Breast epithelium (tissue), 4 donors: ENCODE measurements at regions not wholly inside any gene's neighbourhood (a gene's known extent, or its start where the extent isn't known, plus 50 kb on each side); places are given as distances from the start of the nearest gene placed in this dataset.
A peak's percentile ranks its signal among the peaks of the same experiment; 100 is the strongest.

ENCODE experiments used
- DNase-seq, 2 donors: peaks; one replicate each; pipeline ENCODE4 v3.0.0-alpha.2; 2019; ENCODE audit warnings: low spot score in 2 of 2
- H3K27ac ChIP-seq, 2 donors: fragments of 200-600 bp; sonication (generic) in 1 of 2; one replicate each; pipeline ENCODE4 v1.5.1; 2016 to 2019; ENCODE audit warnings: mild to moderate bottlenecking in 1 of 2
- H3K27me3 ChIP-seq, 2 donors: fragments of 200-600 bp; sonication (generic) in 1 of 2; one replicate each; pipeline versions ENCODE4 v1.5.1 to v1.6.0; 2017 to 2019; ENCODE audit warnings: control low read depth in 1 of 2, mild to moderate bottlenecking in 1 of 2
- H3K36me3 ChIP-seq: fragments of 200-600 bp; one replicate; pipeline ENCODE4 v1.5.1; 2019
- H3K4me1 ChIP-seq, 2 donors: fragments of 200-600 bp; sonication (generic); one replicate each; pipeline ENCODE4 v1.5.1; 2016 to 2019; ENCODE audit warnings: control low read depth in 1 of 2
- H3K4me3 ChIP-seq, 3 donors: fragments of 200-600 bp; sonication (generic); 1 replicate in 2 of 3; 2 replicates in 1 of 3; pipeline ENCODE4 v1.5.1; 2016 to 2019; ENCODE audit warnings: mild to moderate bottlenecking in 3 of 3, moderate library complexity in 2 of 3
- H3K9me3 ChIP-seq, 2 donors: fragments of 200-600 bp; sonication (generic) in 1 of 2; one replicate each; pipeline ENCODE4 v1.5.1; 2016 to 2019; ENCODE audit warnings: control low read depth in 1 of 2
- CTCF ChIP-seq, 3 donors: fragments of 450-650 bp; IDR thresholded peaks; one replicate each; pipeline ENCODE4 v1.5.1; 2016 to 2017; ENCODE audit warnings: antibody characterized with exemption in 3 of 3, mild to moderate bottlenecking in 3 of 3, moderate library complexity in 3 of 3
- POLR2A ChIP-seq: fragments of 450-650 bp; IDR thresholded peaks from one replicate; pipeline ENCODE4 v1.6.1; 2016; ENCODE audit warnings: antibody characterized with exemption, mild to moderate bottlenecking, moderate library complexity
- POLR2AphosphoS5 ChIP-seq, 3 donors: sonication (generic); formaldehyde crosslinking; IDR thresholded peaks; one replicate each; pipeline ENCODE4 v1.6.1; 2017; ENCODE audit warnings: antibody characterized with exemption in 3 of 3
- intact Hi-C: fragments of 100-400 bp; cut with DNase I; formaldehyde crosslinking; loops from one replicate; pipeline ENCODE4 v1.15.1; 2023; ENCODE audit warnings: low total_unique reads

GRCh38 chr6:169048185-169048864 lies 205.3 kb downstream of the THBS2 start:
- Histone ChIP-seq H3K4me1 (no peaks in the 10 kb centered on the region), H3K4me3 (no peak overlapping the region), H3K27me3 (no peaks in the 10 kb centered on the region), H3K9me3 (no peaks in the 10 kb centered on the region), H3K27ac (no peak overlapping the region), H3K36me3 (no peaks in the 10 kb centered on the region)
- no peak for TF ChIP-seq POLR2A
- no peak for TF ChIP-seq POLR2AphosphoS5 (IDR thresholded peaks at IDR 0.05)
- no peak for TF ChIP-seq CTCF (IDR thresholded peaks at IDR 0.05)
- intact Hi-C loops, result no loop called here
- DNase-seq, result no peak

- no peak for TF ChIP-seq POLR2AphosphoS5 (IDR thresholded peaks at IDR 0.05)
- Histone ChIP-seq H3K27me3 (no peaks in the 10 kb centered on the region), H3K9me3 (no peaks in the 10 kb centered on the region), H3K4me1 (no peaks in the 10 kb centered on the region), H3K4me3 (no peak overlapping the region), H3K27ac (no peak overlapping the region), H3K36me3 (no peaks in the 10 kb centered on the region)
- intact Hi-C loops, result no loop called here
- DNase-seq, result no peak
Observed at GRCh38 chr6:169047345-169047744, 206.3 kb downstream of the THBS2 start.

GRCh38 chr6:169046483-169047192 lies 207.0 kb downstream of the THBS2 start:
- H3K27ac ChIP-seq, result peak overlapping the region in 1 of 2 donors; percentile 4
- no peaks in the 10 kb centered on the region for H3K4me1 ChIP-seq
- intact Hi-C loops, result no loop called here
- H3K4me3 ChIP-seq, result no peak overlapping the region
- DNase-seq, result no peak
- H3K36me3 ChIP-seq, result no peaks in the 10 kb centered on the region
- TF ChIP-seq POLR2AphosphoS5 (IDR thresholded peaks at IDR 0.05), result no peak
- no peak for TF ChIP-seq POLR2A
- TF ChIP-seq CTCF (IDR thresholded peaks at IDR 0.05), result no peak
- H3K9me3 ChIP-seq, result no peaks in the 10 kb centered on the region
- H3K27me3 ChIP-seq, result no peaks in the 10 kb centered on the region

- intact Hi-C loops, result no loop called here
Observed at GRCh38 chr6:169046021-169046420, 207.6 kb downstream of the THBS2 start.

GRCh38 chr6:169045486-169045885 lies 208.2 kb downstream of the THBS2 start:
- DNase-seq, result no peak
- TF ChIP-seq CTCF (IDR thresholded peaks at IDR 0.05) (no peak), POLR2AphosphoS5 (IDR thresholded peaks at IDR 0.05) (no peak), POLR2A (no peak)
- Histone ChIP-seq H3K36me3 (no peaks in the 10 kb centered on the region), H3K9me3 (no peaks in the 10 kb centered on the region), H3K27me3 (no peaks in the 10 kb centered on the region), H3K4me1 (no peaks in the 10 kb centered on the region), H3K4me3 (no peak overlapping the region), H3K27ac (peak overlapping the region; percentile 19 to 77)
- intact Hi-C loops, result no loop called here

More at GRCh38 chr6:169046021-169046420, 207.6 kb downstream of the THBS2 start:
- H3K4me3 ChIP-seq, result no peak overlapping the region
- H3K27ac ChIP-seq, result peak overlapping the region in 1 of 2 donors; percentile 4
- H3K9me3 ChIP-seq, result no peaks in the 10 kb centered on the region
- H3K27me3 ChIP-seq, result no peaks in the 10 kb centered on the region
- no peak for DNase-seq
- H3K4me1 ChIP-seq, result no peaks in the 10 kb centered on the region
- no peak for TF ChIP-seq POLR2A
- TF ChIP-seq POLR2AphosphoS5 (IDR thresholded peaks at IDR 0.05), result no peak
- no peak for TF ChIP-seq CTCF (IDR thresholded peaks at IDR 0.05)
- H3K36me3 ChIP-seq, result no peaks in the 10 kb centered on the region
